ENCODE measurements at regions not wholly inside any gene's neighbourhood (a gene's known extent, or its start where the extent isn't known, plus 50 kb on each side); places are given as distances from the start of the nearest gene placed in this dataset.

GRCh38 chr2:239819091-239819973, 205.8 kb downstream of the NDUFA10 start:
- TF ChIP-seq CTCF (IDR thresholded peaks at IDR 0.05) = no peak
- no peak for TF ChIP-seq POLR2A (IDR thresholded peaks at IDR 0.05)
